Gastroesophageal sphincter (tissue), 4 donors: ENCODE measurements at regions not wholly inside any gene's neighbourhood (a gene's known extent, or its start where the extent isn't known, plus 50 kb on each side); places are given as distances from the start of the nearest gene placed in this dataset.
"Not testable (repeated sequence)": the region's sequence is repeated elsewhere in the genome, so short reads cannot be mapped to it uniquely, and the experiment has no call there.

Experiments
- ATAC-seq: fragments of 150-250 bp; one replicate; pipeline ENCODE4 v1.9.1; 2016; ENCODE audit warnings: mild to moderate bottlenecking, moderate library complexity
- H3K27ac ChIP-seq, 4 donors: fragments of 200-600 bp; sonication (generic) in 3 of 4; 1 replicate in 3 of 4; 2 replicates in 1 of 4; pipeline ENCODE4 v1.5.1; 2016 to 2019
- H3K27me3 ChIP-seq: fragments of 200-600 bp; sonication (generic); one replicate; pipeline ENCODE4 v1.5.1; 2019
- H3K36me3 ChIP-seq, 2 donors: fragments of 200-600 bp; sonication (generic); one replicate each; pipeline ENCODE4 v1.5.1; 2019; ENCODE audit warnings: control low read depth in 1 of 2
- H3K4me1 ChIP-seq, 3 donors: fragments of 200-600 bp; sonication (generic); 1 replicate in 2 of 3; 2 replicates in 1 of 3; pipeline ENCODE4 v1.5.1; 2016 to 2019; ENCODE audit warnings: control low read depth in 2 of 3
- H3K4me3 ChIP-seq, 2 donors: fragments of 200-600 bp; sonication (generic); one replicate each; pipeline ENCODE4 v1.5.1; 2019; ENCODE audit warnings: mild to moderate bottlenecking in 1 of 2, moderate library complexity in 1 of 2
- H3K9me3 ChIP-seq, 3 donors: fragments of 200-600 bp; sonication (generic); one replicate each; pipeline ENCODE4 v1.5.1; 2017 to 2019; ENCODE audit warnings: control low read depth in 2 of 3
- EP300 ChIP-seq: sonication (generic); formaldehyde crosslinking; IDR thresholded peaks from one replicate; pipeline ENCODE4 v1.6.1; 2017; ENCODE audit warnings: antibody characterized with exemption, mild to moderate bottlenecking
- POLR2A ChIP-seq, 2 donors: fragments of 450-650 bp; IDR thresholded peaks; one replicate each; pipeline ENCODE4 v1.6.1; 2017; ENCODE audit warnings: antibody characterized with exemption in 2 of 2, mild to moderate bottlenecking in 2 of 2, moderate library complexity in 1 of 2
- POLR2AphosphoS5 ChIP-seq: sonication (generic); formaldehyde crosslinking; IDR thresholded peaks from one replicate; pipeline ENCODE4 v1.6.1; 2017; ENCODE audit warnings: antibody characterized with exemption
- WGBS, 2 donors: methylation state at CpG; one replicate each; pipeline ENCODE4 v1.1.5; 2018; ENCODE audit warnings: low coverage in 1 of 2; 5-methylcytosine and 5-hydroxymethylcytosine counted together
- TF ChIP-seq, protein P1 (sequence below), 4 experiments: fragments of 200-600 bp in 2 of 4; fragments of 450-650 bp in 2 of 4; sonication (generic) in 1 of 4; IDR thresholded peaks; one replicate each; pipeline ENCODE4 v1.5.1; 2017 to 2019; ENCODE audit warnings: antibody characterized with exemption in 4 of 4, mild to moderate bottlenecking in 2 of 4, moderate library complexity in 2 of 4

DNA sequence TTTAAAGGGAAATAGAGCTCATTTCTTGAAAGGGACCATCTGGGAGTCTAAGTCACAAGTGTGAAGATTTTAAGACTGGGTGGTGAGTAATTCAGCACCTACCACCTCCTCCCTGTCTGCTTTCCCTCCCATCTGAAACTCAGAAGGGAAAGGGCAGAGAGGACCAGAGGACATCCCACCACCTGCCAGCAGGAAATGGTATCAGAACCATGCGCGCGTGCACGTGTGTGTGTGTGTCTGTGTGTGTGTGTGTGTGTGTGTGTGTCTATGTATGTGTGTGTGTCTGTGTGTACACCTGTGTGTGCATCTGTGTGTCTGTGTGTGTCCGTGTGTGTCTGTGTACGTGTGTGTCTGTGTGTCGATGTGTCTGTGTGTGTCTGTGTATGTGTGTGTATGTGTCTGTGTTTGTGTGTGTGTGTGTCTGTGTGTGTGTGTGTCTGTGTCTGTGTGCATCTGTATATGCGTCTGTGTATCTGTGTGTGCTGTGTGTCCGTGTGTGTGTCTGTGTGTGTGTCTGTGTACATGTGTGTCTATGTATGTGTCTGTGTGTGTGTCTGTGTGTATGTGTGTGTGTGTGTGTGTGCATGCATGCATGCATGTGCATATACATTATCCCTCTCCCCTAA lies 76.8 kb downstream of the ZFP36L2 start:
- no peak overlapping the region for H3K4me3 ChIP-seq
- no peak for ATAC-seq

DNA sequence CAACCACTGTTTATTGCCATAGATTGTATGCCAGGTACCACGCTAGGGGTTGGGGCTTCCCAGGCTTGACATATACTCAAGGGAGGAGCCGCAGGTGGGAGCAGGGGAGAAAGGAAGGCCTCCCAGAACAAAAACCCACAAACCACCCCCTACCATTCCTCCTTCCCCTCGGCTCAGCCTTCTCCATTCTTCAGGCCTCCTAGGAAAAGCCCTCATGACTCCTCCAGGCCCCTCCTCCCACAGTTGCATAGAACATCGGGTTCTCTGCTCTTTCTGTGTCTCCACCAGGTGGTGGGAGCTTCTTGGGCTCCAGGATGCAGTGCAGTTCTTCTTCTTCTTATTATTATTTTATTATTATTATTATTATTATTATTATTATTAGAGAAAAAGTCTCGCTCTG lies 80.3 kb downstream of the ZFP36L2 start:
- H3K27ac ChIP-seq, result no peak overlapping the region
- H3K36me3 ChIP-seq, result no peaks in the 10 kb centered on the region
- no peaks in the 10 kb centered on the region for H3K4me1 ChIP-seq
- no peaks in the 10 kb centered on the region for H3K27me3 ChIP-seq
- TF ChIP-seq POLR2A (IDR thresholded peaks at IDR 0.05) (no peak), POLR2AphosphoS5 (no peak), EP300 (no peak)
- TF ChIP-seq, protein P1, sequence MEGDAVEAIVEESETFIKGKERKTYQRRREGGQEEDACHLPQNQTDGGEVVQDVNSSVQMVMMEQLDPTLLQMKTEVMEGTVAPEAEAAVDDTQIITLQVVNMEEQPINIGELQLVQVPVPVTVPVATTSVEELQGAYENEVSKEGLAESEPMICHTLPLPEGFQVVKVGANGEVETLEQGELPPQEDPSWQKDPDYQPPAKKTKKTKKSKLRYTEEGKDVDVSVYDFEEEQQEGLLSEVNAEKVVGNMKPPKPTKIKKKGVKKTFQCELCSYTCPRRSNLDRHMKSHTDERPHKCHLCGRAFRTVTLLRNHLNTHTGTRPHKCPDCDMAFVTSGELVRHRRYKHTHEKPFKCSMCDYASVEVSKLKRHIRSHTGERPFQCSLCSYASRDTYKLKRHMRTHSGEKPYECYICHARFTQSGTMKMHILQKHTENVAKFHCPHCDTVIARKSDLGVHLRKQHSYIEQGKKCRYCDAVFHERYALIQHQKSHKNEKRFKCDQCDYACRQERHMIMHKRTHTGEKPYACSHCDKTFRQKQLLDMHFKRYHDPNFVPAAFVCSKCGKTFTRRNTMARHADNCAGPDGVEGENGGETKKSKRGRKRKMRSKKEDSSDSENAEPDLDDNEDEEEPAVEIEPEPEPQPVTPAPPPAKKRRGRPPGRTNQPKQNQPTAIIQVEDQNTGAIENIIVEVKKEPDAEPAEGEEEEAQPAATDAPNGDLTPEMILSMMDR (IDR thresholded peaks at IDR 0.05), result no peak
- H3K9me3 ChIP-seq, result no peaks in the 10 kb centered on the region
- no peak overlapping the region for H3K4me3 ChIP-seq
- no peak for ATAC-seq
- WGBS, 2 donors, result 73 to 80% methylated on average over 4 of the region's 5 CpGs

More for the DNA sequence above, 76.8 kb downstream of the ZFP36L2 start:
- TF ChIP-seq, protein P1 (IDR thresholded peaks at IDR 0.05), result no peak
- TF ChIP-seq EP300 (no peak), POLR2A (IDR thresholded peaks at IDR 0.05) (no peak), POLR2AphosphoS5 (no peak)
- WGBS, 2 donors, result 76 to 90% methylated on average over 3 to 9 of the region's 9 CpGs
- Histone ChIP-seq H3K36me3 (no peaks in the 10 kb centered on the region), H3K27me3 (no peaks in the 10 kb centered on the region), H3K9me3 (no peaks in the 10 kb centered on the region), H3K4me1 (peaks cover 0 to 7% (median 0%) of the 10 kb centered on the region in 3 donors), H3K27ac (no peak overlapping the region)

DNA sequence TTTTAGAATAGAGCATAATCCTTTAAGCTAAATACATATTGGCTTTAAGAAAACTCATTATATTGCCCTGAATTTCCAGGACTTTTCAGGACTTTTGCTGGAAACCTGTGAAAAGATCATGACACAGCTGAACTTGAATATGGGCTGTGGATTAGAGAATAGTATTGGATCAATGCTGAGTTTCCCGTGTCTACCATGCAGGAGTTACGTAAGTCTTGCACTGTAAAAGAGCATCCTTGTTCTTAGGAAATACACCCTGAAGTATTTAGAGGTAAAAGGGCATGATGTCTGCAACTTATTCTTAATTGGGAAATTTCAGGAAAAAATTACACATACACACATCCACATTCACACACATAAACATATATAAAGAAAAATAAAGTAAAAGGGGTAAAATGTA lies 82.1 kb downstream of the ZFP36L2 start:
- H3K27ac ChIP-seq, result no peak overlapping the region
- H3K4me1 ChIP-seq, result peaks cover 0 to 12% (median 0%) of the 10 kb centered on the region in 3 donors
- WGBS, 2 donors, result 93 to 94% methylated on average over 2 of the region's 2 CpGs
- no peaks in the 10 kb centered on the region for H3K36me3 ChIP-seq
- H3K4me3 ChIP-seq, result no peak overlapping the region
- TF ChIP-seq POLR2A (IDR thresholded peaks at IDR 0.05) (no peak), POLR2AphosphoS5 (no peak), EP300 (no peak)
- TF ChIP-seq, protein P1 (IDR thresholded peaks at IDR 0.05), result no peak
- H3K9me3 ChIP-seq, result no peaks in the 10 kb centered on the region
- no peaks in the 10 kb centered on the region for H3K27me3 ChIP-seq
- ATAC-seq, result no peak

DNA sequence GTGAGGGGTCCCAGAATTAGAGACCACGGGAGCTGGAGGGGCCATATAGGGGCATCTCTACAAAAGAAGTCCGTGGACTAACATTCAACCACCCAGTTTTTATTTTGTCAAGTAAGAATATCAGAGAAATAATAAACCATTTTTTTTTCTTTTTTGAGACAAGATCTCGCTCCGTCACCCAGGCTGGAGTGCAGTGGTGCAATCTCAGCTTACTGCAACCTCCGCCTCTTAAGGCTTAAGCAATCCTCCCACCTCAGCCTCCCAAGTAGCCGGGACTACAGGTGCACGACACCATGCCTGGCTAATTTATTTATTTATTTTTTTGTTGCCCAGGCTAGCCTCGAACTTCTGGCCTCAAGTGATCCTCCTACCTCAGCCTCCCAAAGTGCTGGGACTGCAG lies 82.7 kb downstream of the ZFP36L2 start:
- H3K27me3 ChIP-seq, result no peaks in the 10 kb centered on the region
- no peak overlapping the region for H3K4me3 ChIP-seq
- ATAC-seq, result no peak
- no peak for TF ChIP-seq POLR2AphosphoS5
- TF ChIP-seq POLR2A (IDR thresholded peaks at IDR 0.05), result no peak
- no peak for TF ChIP-seq EP300
- TF ChIP-seq, protein P1 (IDR thresholded peaks at IDR 0.05), result no peak
- peaks cover 0 to 12% (median 0%) of the 10 kb centered on the region in 3 donors for H3K4me1 ChIP-seq
- H3K27ac ChIP-seq, result no peak overlapping the region
- WGBS, 2 donors, result 92 to 97% methylated on average over 6 to 8 of the region's 8 CpGs
- H3K9me3 ChIP-seq, result no peaks in the 10 kb centered on the region
- H3K36me3 ChIP-seq, result no peaks in the 10 kb centered on the region

DNA sequence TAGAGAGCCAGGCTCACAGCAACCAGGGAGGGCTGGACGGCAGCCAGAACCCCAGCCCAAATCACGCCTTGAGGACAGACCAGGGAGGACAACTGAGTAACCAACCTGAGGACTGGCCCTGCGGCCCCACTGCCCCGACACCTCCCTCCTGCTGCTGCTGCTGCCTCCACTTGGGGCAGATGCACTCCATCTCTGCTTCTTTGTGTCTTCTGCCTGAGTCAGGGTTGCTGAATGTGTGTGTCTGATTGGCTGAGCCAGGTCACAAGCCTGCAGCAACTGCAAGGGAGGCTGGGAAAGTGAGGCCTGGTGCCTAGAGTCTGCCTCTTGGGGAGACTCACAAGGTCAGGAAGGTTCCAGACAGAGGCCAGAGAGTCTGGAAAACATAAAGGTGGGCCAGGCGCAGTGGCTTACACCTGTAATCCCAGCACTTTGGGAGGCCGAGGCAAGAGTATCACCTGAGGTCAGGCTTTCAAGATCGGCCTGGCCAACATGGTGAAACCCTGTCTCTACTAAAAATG lies 83.4 kb downstream of the ZFP36L2 start:
- H3K9me3 ChIP-seq, result no peaks in the 10 kb centered on the region
- H3K27ac ChIP-seq, result no peak overlapping the region
- peaks cover 0 to 12% (median 0%) of the 10 kb centered on the region in 3 donors for H3K4me1 ChIP-seq
- H3K27me3 ChIP-seq, result no peaks in the 10 kb centered on the region
- ATAC-seq, result no peak
- no peak for TF ChIP-seq POLR2AphosphoS5
- TF ChIP-seq POLR2A (IDR thresholded peaks at IDR 0.05), result no peak
- TF ChIP-seq EP300, result no peak
- TF ChIP-seq, protein P1 (IDR thresholded peaks at IDR 0.05), result no peak
- no peaks in the 10 kb centered on the region for H3K36me3 ChIP-seq
- WGBS, 2 donors, result 100% methylated on average over 1 of the region's 7 CpGs; no CpG with 5 or more reads in 1 of the 2 donors
- no peak overlapping the region for H3K4me3 ChIP-seq

DNA sequence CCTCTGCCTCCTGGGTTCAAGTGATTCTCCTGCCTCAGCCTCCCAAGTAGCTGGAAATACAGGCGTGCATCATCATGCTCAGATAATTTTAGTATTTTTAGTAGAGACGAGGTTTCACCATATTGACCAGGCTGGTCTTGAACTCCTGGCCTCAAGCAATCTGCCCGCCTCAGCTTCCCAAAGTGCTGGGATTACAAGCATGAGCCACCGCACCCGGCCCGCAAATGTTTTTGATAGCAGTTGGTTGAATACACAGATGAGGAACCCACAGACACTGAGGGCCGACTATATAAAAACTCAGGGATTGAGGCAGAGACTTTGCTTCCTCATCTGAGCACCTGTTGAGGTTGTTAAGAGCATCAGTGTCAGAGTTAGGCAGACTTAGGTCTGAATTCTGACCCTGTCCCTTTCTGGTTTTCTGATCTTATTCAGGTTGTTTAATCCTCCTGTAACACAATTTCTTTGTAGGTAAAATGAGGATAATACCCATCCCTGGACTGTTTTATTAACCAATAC lies 84.7 kb downstream of the ZFP36L2 start:
- H3K27me3 ChIP-seq, H3K9me3 ChIP-seq, ATAC-seq, H3K27ac ChIP-seq, H3K4me3 ChIP-seq, H3K36me3 ChIP-seq: not testable (repeated sequence)
- 80% methylated on average over 1 of the region's 7 CpGs; no CpG with 5 or more reads in 1 of the 2 donors for WGBS, 2 donors
- H3K4me1 ChIP-seq, result peaks cover 0 to 12% (median 0%) of the 10 kb centered on the region in 3 donors
